ENCODE measurements at regions not wholly inside any gene's neighbourhood (a gene's known extent, or its start where the extent isn't known, plus 50 kb on each side); places are given as distances from the start of the nearest gene placed in this dataset.

DNA sequence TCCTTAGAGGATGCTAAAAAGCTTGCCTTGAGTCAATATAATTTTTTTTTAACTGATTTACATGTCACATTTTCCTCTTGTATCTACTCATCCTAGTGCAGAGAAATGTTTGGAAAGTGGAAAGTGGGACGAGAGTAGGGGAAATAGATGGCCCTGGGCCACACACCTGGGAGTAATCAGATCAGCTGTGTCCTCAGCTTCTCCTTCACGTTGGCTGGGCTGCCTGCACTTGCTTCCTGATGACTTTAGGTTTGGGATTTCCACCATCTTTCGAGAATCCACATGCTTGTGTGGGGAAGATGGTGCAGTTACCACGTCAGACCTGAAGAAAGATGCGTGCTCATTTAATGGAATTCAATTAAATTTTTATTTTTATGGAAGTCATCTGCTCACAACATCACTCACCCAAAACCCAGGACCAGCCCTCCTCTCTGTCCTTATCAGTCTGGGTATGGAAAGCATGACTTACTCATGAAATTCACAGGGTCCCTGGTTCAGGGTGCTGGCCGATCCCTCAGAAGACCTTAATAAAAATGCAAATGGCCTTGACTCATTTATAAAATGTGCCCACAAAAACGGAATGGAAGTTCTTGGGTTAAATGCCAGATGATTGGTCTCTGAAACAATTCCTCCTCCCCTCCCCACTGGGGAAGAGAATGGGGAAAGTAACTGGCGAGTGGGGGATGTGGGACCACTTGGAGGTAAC lies 74.5 kb upstream of the TIAM2 start:
- H3K79me1 ChIP-seq (ENCODE audit: low read depth, low read length): no peaks in the 10 kb centered on the region
- no peak overlapping the region for H3K27ac ChIP-seq (ENCODE audit: low read depth, low read length)
- no peaks in the 10 kb centered on the region for H3K27me3 ChIP-seq (replicated peaks in 1 of 4; ENCODE audit: control insufficient read depth in 3 of 4, extremely low read depth in 1 of 4, insufficient read depth in 3 of 4, low read length in 3 of 4)
- no peak overlapping the region for H2AK5ac ChIP-seq (ENCODE audit: low read depth, low read length)
- H3K4me2 ChIP-seq (ENCODE audit: insufficient read depth in 1 of 2, low read depth in 2 of 2, low read length in 2 of 2): no peak overlapping the region
- H2BK20ac ChIP-seq (ENCODE audit: low read length): no peak overlapping the region
- DNase-seq (ENCODE audit: low read depth in 1 of 2, low spot score in 2 of 2) (no peak), FAIRE-seq (no peak)
- H3K18ac ChIP-seq (ENCODE audit: extremely low read depth, low read length): no peak overlapping the region
- H4K5ac ChIP-seq (ENCODE audit: insufficient read length, low read depth, low read length): no peak overlapping the region
- H3K14ac ChIP-seq (ENCODE audit: insufficient read length): no peak overlapping the region
- H2BK15ac ChIP-seq (ENCODE audit: low read length): no peak overlapping the region
- peaks cover 2% of the 10 kb centered on the region; the same call in 1 of the 2 replicates for H3K23me2 ChIP-seq (ENCODE audit: low read depth, low read length)
- H4K20me1 ChIP-seq (replicated peaks in 1 of 2; ENCODE audit: control insufficient read depth in 1 of 2, insufficient read depth in 2 of 2, low read length in 2 of 2): no peaks in the 10 kb centered on the region
- 88% methylated on average over 8 of the region's 8 CpGs; no CpG with 5 or more reads in 1 of the 2 experiments for WGBS, 2 experiments (ENCODE audit: extremely low coverage in 1 of 2, insufficient coverage in 1 of 2, insufficient read length in 1 of 2, insufficient replicate concordance in 2 of 2, low coverage in 1 of 2, low lambda C conversion rate in 2 of 2, missing lambda C conversion rate in 1 of 2)
- H4K91ac ChIP-seq (replicated peaks; ENCODE audit: insufficient read length, low read length): no peak overlapping the region
- H3K4ac ChIP-seq (replicated peaks; ENCODE audit: insufficient read length, low read depth, low read length): no peak overlapping the region
- CTCF ChIA-PET (ENCODE audit: partially characterized antibody): interaction anchor here (0.8 to 4.4 kb wide), 6 partner anchors 8 to 341 kb away, joined by 3 to 34 read pairs (median 4); no protein-coding TSS in a partner anchor
- H2BK12ac ChIP-seq (ENCODE audit: low read depth, low read length): no peak overlapping the region
- H3K79me2 ChIP-seq (ENCODE audit: control insufficient read depth in 1 of 2, insufficient read depth in 2 of 2, low read length in 2 of 2): no peaks in the 10 kb centered on the region
- no peak overlapping the region for H3K23ac ChIP-seq (ENCODE audit: insufficient read length)
- no peaks in the 10 kb centered on the region for H3K36me3 ChIP-seq (ENCODE audit: control insufficient read depth in 2 of 4, insufficient read depth in 4 of 4, low read length in 3 of 4)
- no peaks in the 10 kb centered on the region for H3K9me3 ChIP-seq (ENCODE audit: insufficient read depth in 2 of 2, low read depth in 1 of 2, low read length in 1 of 2)
- no peak overlapping the region for H2BK5ac ChIP-seq (ENCODE audit: low read depth, low read length)
- H2BK120ac ChIP-seq (replicated peaks; ENCODE audit: low read depth, low read length): no peak overlapping the region
- peaks cover 0 to 4% (median 2%) of the 10 kb centered on the region in 4 experiments; a peak in 3 of 7 replicates for H3K4me1 ChIP-seq (replicated peaks in 1 of 4; ENCODE audit: control insufficient read depth in 3 of 4, insufficient read depth in 4 of 4, low read length in 3 of 4)
- no peak overlapping the region for H4K8ac ChIP-seq (ENCODE audit: extremely low read depth, insufficient read depth, low read length)
- H3K4me3 ChIP-seq (ENCODE audit: extremely low read depth in 1 of 4, insufficient read depth in 2 of 4, low read depth in 3 of 4, low read length in 4 of 4): no peak overlapping the region
- TF ChIP-seq NANOG (IDR thresholded peaks at IDR 0.05; ENCODE audit: insufficient read depth, low read depth, low read length, poor library complexity, severe bottlenecking) (no peak), CHD1 (IDR thresholded peaks at IDR 0.05; ENCODE audit: low read depth, low read length) (no peak), TAF1 (IDR thresholded peaks at IDR 0.05; ENCODE audit: low read depth, low read length) (no peak), KDM4A (IDR thresholded peaks at IDR 0.05; ENCODE audit: low read depth, low read length, severe bottlenecking) (no peak), BACH1 (IDR thresholded peaks at IDR 0.05; ENCODE audit: low read length) (no peak), CBX5 (IDR thresholded peaks at IDR 0.05; ENCODE audit: low read depth, low read length) (no peak), JUN (IDR thresholded peaks at IDR 0.05; ENCODE audit: low read depth, low read length) (no peak), POLR2AphosphoS5 (IDR thresholded peaks at IDR 0.05; ENCODE audit: low read depth, low read length) (no peak), BCL11A (IDR thresholded peaks at IDR 0.05; ENCODE audit: low read depth in 2 of 2, low read length in 2 of 2) (no peak), POLR2A (IDR thresholded peaks at IDR 0.05; ENCODE audit: control extremely low read depth in 1 of 2, low read depth in 2 of 2, low read length in 2 of 2) (no peak), EP300 (IDR thresholded peaks at IDR 0.05; ENCODE audit: borderline replicate concordance in 1 of 2, low read depth in 2 of 2, low read length in 2 of 2) (no peak), GABPA (IDR thresholded peaks at IDR 0.05; ENCODE audit: borderline replicate concordance, insufficient read depth, low read length) (no peak)
- H3K9ac ChIP-seq (replicated peaks in 1 of 4; ENCODE audit: extremely low read depth in 1 of 4, low read depth in 3 of 4, low read length in 3 of 4): no peak overlapping the region
- no peak overlapping the region for H2AFZ ChIP-seq (ENCODE audit: low read length)
- no peak overlapping the region for H3K56ac ChIP-seq (replicated peaks; ENCODE audit: insufficient read length, low read depth, low read length)
- POLR2A ChIA-PET (ENCODE audit: partially characterized antibody): no interaction called here

Measured in H1 (cell line).